Hepatocyte (in vitro differentiated cells): ENCODE measurements at regions not wholly inside any gene's neighbourhood (a gene's known extent, or its start where the extent isn't known, plus 50 kb on each side); places are given as distances from the start of the nearest gene placed in this dataset.
A peak's percentile ranks its signal among the peaks of the same experiment; 100 is the strongest.
"Not testable (repeated sequence)": the region's sequence is repeated elsewhere in the genome, so short reads cannot be mapped to it uniquely, and the experiment has no call there.

Source experiments
- DNase-seq: peaks from one replicate; pipeline ENCODE4 v3.0.0-alpha.2; 2016; ENCODE audit warnings: low spot score
- H2AFZ ChIP-seq: fragments of 200-600 bp; sonication (generic); 2 replicates; pipeline ENCODE4 v1.6.0; 2016; ENCODE audit warnings: antibody characterized with exemption, mild to moderate bottlenecking
- H3K27ac ChIP-seq: fragments of 200-600 bp; sonication (generic); 2 replicates; pipeline ENCODE4 v1.5.1; 2016; ENCODE audit warnings: mild to moderate bottlenecking
- H3K27me3 ChIP-seq: fragments of 200-600 bp; sonication (generic); 2 replicates; pipeline ENCODE4 v1.6.1; 2016
- H3K36me3 ChIP-seq: fragments of 200-600 bp; sonication (generic); replicated peaks from 2 replicates; pipeline ENCODE4 v1.5.1; 2016; ENCODE audit warnings: low read depth; ENCODE audit not compliant: insufficient read depth
- H3K4me1 ChIP-seq: fragments of 200-600 bp; sonication (generic); 2 replicates; pipeline ENCODE4 v1.5.1; 2016; ENCODE audit warnings: mild to moderate bottlenecking, moderate library complexity; ENCODE audit not compliant: insufficient read depth
- H3K4me2 ChIP-seq: fragments of 200-600 bp; sonication (generic); 2 replicates; pipeline ENCODE4 v1.6.0; 2016
- H3K4me3 ChIP-seq: fragments of 200-600 bp; sonication (generic); 2 replicates; pipeline ENCODE4 v1.5.1; 2016; ENCODE audit warnings: mild to moderate bottlenecking
- H3K79me2 ChIP-seq: fragments of 200-600 bp; sonication (generic); 2 replicates; pipeline ENCODE4 v1.6.0; 2017; ENCODE audit warnings: mild to moderate bottlenecking
- H3K9me2 ChIP-seq: fragments of 200-600 bp; sonication (generic); replicated peaks from 2 replicates; pipeline ENCODE4 v1.6.0; 2017; ENCODE audit warnings: mild to moderate bottlenecking; ENCODE audit not compliant: insufficient read depth
- H3K9me3 ChIP-seq: fragments of 200-600 bp; sonication (generic); 2 replicates; pipeline ENCODE4 v1.5.1; 2016; ENCODE audit warnings: low read depth, mild to moderate bottlenecking
- H4K20me1 ChIP-seq: fragments of 200-600 bp; sonication (generic); 2 replicates; pipeline ENCODE4 v1.6.0; 2016; ENCODE audit warnings: mild to moderate bottlenecking; ENCODE audit not compliant: insufficient read depth, poor library complexity, severe bottlenecking
- EZH2 ChIP-seq: fragments of 200-600 bp; sonication (generic); IDR thresholded peaks from 2 replicates; pipeline ENCODE4 v1.6.1; 2016; ENCODE audit warnings: antibody characterized with exemption, mild to moderate bottlenecking, borderline replicate concordance
- EZH2phosphoT487 ChIP-seq: fragments of 200-600 bp; sonication (generic); IDR thresholded peaks from one replicate; pipeline ENCODE4 v1.6.1; 2018; ENCODE audit warnings: antibody characterized with exemption, mild to moderate bottlenecking, low read depth, moderate library complexity; ENCODE audit not compliant: unreplicated experiment, severe bottlenecking
- WGBS: methylation state at CpG from one replicate; pipeline ENCODE4 v1.1.6; 2016; ENCODE audit warnings: low lambda C conversion rate; ENCODE audit errors: missing lambda C conversion rate; 5-methylcytosine and 5-hydroxymethylcytosine counted together
- TF ChIP-seq, protein P1 (sequence below): fragments of 200-600 bp; sonication (generic); IDR thresholded peaks from 2 replicates; pipeline ENCODE4 v1.5.1; 2016; ENCODE audit warnings: antibody characterized with exemption, mild to moderate bottlenecking; ENCODE audit not compliant: poor library complexity

DNA sequence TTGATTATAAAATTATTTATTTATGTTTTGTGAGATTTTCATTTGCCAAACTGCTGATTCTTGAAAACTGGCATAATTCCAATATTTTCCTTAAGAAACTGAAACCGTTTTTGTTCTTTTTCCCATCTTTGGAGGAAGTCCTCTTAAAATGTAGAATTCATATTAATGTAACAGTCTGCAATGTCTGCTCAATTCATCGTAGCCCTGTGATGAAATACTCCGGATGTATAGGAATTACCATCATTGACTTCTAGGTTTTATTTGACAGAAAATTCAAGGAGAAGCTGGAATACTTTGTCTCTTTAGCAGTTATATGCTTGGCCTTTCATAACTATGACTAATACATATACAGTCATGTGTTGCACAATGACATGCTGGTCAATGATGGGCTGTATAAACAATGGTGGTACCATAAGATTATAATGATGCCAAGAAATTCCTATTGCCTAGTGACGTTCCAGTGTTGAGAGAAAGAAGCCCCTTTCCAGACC, 185.0 kb upstream of the GPRIN3 start:
- Histone ChIP-seq H3K27ac (peak overlapping the region; percentile 9), H2AFZ (no peak overlapping the region)

DNA sequence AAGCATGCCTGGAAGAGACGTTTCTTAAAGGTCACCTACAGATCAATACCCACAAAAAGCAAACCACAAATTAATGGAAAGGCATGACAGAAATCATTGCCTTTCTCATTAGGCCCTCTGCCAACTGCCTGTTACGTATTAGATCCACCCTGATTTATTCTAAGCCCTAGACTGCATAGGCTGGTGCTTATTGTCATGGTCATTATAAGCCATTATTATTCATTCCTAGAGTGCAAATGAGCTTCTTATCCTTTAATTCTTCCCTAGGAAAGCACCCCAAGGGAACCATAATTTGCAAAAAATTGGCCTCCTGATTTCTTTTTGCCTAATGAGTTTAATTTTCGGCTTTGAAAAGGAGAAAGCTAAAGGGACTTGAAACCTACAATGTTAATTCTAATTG, 184.2 kb upstream of the GPRIN3 start:
- Histone ChIP-seq H2AFZ (no peak overlapping the region), H3K4me1 (no peaks in the 10 kb centered on the region), H3K9me2 (no peaks in the 10 kb centered on the region), H3K4me3 (no peak overlapping the region), H4K20me1 (no peaks in the 10 kb centered on the region), H3K4me2 (no peak overlapping the region), H3K9me3 (no peaks in the 10 kb centered on the region), H3K27ac (no peak overlapping the region), H3K27me3 (no peaks in the 10 kb centered on the region), H3K79me2 (no peaks in the 10 kb centered on the region), H3K36me3 (no peaks in the 10 kb centered on the region)
- WGBS = 71% methylated on average over 3 of the region's 3 CpGs
- DNase-seq = no peak
- TF ChIP-seq, protein P1, sequence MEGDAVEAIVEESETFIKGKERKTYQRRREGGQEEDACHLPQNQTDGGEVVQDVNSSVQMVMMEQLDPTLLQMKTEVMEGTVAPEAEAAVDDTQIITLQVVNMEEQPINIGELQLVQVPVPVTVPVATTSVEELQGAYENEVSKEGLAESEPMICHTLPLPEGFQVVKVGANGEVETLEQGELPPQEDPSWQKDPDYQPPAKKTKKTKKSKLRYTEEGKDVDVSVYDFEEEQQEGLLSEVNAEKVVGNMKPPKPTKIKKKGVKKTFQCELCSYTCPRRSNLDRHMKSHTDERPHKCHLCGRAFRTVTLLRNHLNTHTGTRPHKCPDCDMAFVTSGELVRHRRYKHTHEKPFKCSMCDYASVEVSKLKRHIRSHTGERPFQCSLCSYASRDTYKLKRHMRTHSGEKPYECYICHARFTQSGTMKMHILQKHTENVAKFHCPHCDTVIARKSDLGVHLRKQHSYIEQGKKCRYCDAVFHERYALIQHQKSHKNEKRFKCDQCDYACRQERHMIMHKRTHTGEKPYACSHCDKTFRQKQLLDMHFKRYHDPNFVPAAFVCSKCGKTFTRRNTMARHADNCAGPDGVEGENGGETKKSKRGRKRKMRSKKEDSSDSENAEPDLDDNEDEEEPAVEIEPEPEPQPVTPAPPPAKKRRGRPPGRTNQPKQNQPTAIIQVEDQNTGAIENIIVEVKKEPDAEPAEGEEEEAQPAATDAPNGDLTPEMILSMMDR = no peak
- no peak for TF ChIP-seq EZH2
- no peak for TF ChIP-seq EZH2phosphoT487

More for the DNA sequence above, 185.0 kb upstream of the GPRIN3 start:
- no peaks in the 10 kb centered on the region for H3K79me2 ChIP-seq
- H3K4me2 ChIP-seq = no peak overlapping the region
- no peaks in the 10 kb centered on the region for H3K9me3 ChIP-seq
- no peak for TF ChIP-seq EZH2phosphoT487
- TF ChIP-seq, protein P1 = no peak
- TF ChIP-seq EZH2 = no peak
- WGBS = 81% methylated on average over 4 of the region's 4 CpGs
- H3K27me3 ChIP-seq = no peaks in the 10 kb centered on the region
- H3K9me2 ChIP-seq = no peaks in the 10 kb centered on the region
- no peaks in the 10 kb centered on the region for H3K36me3 ChIP-seq
- no peak for DNase-seq
- peaks cover 4% of the 10 kb centered on the region for H3K4me1 ChIP-seq
- no peak overlapping the region for H3K4me3 ChIP-seq
- no peaks in the 10 kb centered on the region for H4K20me1 ChIP-seq

DNA sequence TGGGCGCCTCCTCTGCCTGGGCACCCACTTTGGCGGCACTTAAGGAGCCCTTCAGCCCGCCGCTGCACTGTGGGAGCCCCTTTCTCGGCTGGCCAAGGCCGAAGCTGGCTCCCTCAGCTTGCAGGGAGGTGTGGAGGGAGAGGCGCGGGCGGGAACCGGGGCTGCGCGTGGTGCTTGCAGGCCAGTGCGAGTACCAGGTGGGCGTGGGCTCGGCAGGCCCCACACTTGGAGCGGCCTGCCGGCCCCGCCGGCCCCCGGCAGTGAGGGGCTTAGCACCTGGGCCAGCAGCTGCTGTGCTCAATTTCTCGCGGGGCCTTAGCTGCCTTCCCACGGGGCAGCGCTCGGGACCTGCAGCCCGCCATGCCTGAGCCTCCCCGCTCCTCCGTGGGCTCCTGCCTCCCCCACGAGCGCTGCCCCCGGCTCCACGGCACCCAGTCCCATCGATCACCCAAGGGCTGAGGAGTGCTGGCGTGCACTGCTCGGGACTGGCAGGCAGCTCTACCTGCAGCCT, 182.4 kb upstream of the GPRIN3 start:
- not testable (repeated sequence) for H3K4me2 ChIP-seq, H3K4me1 ChIP-seq, H3K27me3 ChIP-seq, H3K27ac ChIP-seq, H4K20me1 ChIP-seq, H3K79me2 ChIP-seq, H3K4me3 ChIP-seq, H3K9me2 ChIP-seq, H2AFZ ChIP-seq, H3K9me3 ChIP-seq, H3K36me3 ChIP-seq, DNase-seq
- WGBS = 97% methylated on average over 19 of the region's 35 CpGs

DNA sequence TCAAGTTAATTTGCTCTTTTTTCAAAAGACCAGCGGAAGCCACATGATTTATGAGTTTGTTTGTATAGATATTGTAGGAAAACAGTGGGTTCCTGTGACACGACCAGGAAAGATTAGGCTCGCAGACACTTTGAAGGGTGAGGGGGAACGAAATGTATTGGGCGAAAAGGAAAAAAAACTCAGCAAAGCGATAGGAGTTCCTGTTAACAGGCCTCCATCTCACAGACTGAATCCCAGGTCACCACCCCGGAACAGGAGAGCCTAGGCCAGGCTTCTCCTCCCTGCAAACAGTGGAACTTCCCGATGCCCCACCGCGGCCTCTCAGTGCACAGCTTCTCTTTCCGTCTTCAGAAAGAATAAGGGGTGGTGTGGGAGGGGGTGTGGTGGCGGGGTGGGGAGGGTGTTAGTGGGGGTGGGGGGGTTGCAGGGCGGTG, 181.8 kb upstream of the GPRIN3 start:
- Histone ChIP-seq H3K79me2 (no peaks in the 10 kb centered on the region), H2AFZ (peak overlapping the region; percentile 25), H3K4me1 (no peaks in the 10 kb centered on the region), H3K4me2 (no peak overlapping the region), H4K20me1 (no peaks in the 10 kb centered on the region), H3K9me3 (no peaks in the 10 kb centered on the region), H3K36me3 (no peaks in the 10 kb centered on the region), H3K27ac (no peak overlapping the region), H3K27me3 (no peaks in the 10 kb centered on the region), H3K4me3 (no peak overlapping the region), H3K9me2 (no peaks in the 10 kb centered on the region)
- no peak for TF ChIP-seq EZH2
- TF ChIP-seq, protein P1 = no peak
- TF ChIP-seq EZH2phosphoT487 = no peak
- no peak for DNase-seq
- 66% methylated on average over 11 of the region's 13 CpGs for WGBS
